ENCODE measurements at regions not wholly inside any gene's neighbourhood (a gene's known extent, or its start where the extent isn't known, plus 50 kb on each side); places are given as distances from the start of the nearest gene placed in this dataset.

DNA sequence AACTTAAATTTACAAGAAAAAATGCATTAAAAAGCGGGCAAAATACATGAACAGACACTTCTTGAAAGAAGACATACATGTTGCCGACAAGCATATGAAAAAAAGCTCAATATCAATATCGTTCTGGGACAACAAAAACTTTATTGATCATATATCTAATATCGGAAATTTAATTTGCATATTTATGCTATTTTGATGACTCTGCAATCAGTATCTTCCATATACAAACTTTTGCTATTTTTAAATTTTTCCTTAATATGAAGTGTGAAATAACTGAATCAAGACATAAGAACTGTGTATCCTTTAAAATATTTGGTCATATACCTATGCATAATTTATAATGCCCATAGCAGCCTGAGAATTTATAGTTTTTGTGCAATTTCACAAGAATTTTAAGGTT, 224.6 kb downstream of the ALX1 start:
- TF ChIP-seq, protein P1, sequence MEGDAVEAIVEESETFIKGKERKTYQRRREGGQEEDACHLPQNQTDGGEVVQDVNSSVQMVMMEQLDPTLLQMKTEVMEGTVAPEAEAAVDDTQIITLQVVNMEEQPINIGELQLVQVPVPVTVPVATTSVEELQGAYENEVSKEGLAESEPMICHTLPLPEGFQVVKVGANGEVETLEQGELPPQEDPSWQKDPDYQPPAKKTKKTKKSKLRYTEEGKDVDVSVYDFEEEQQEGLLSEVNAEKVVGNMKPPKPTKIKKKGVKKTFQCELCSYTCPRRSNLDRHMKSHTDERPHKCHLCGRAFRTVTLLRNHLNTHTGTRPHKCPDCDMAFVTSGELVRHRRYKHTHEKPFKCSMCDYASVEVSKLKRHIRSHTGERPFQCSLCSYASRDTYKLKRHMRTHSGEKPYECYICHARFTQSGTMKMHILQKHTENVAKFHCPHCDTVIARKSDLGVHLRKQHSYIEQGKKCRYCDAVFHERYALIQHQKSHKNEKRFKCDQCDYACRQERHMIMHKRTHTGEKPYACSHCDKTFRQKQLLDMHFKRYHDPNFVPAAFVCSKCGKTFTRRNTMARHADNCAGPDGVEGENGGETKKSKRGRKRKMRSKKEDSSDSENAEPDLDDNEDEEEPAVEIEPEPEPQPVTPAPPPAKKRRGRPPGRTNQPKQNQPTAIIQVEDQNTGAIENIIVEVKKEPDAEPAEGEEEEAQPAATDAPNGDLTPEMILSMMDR (IDR thresholded peaks at IDR 0.05): no peak
- no peak for TF ChIP-seq POLR2A (IDR thresholded peaks at IDR 0.05)
